DND-41 (cell line): ENCODE measurements at regions not wholly inside any gene's neighbourhood (a gene's known extent, or its start where the extent isn't known, plus 50 kb on each side); places are given as distances from the start of the nearest gene placed in this dataset.

Experiments used
- ATAC-seq: fragments of 200-7000 bp; cut with Tn5 transposase; 3 replicates; pipeline ENCODE4 v1.9.1; 2021; ENCODE audit warnings: low read depth; ENCODE audit not compliant: insufficient read depth
- DNase-seq: peaks from one replicate; pipeline ENCODE4 v3.0.0-alpha.2; 2020
- H2AFZ ChIP-seq: 2 replicates; pipeline ENCODE4 v1.6.0; 2012; ENCODE audit warnings: low read depth, low read length
- H3K27ac ChIP-seq: 2 replicates; pipeline ENCODE4 v1.5.1; 2012; ENCODE audit warnings: low read length, inconsistent platforms
- H3K27me3 ChIP-seq: fragments of 200-600 bp; sonication (generic); 2 replicates; pipeline ENCODE4 v1.6.0; 2012; ENCODE audit warnings: low read length, mild to moderate bottlenecking, inconsistent platforms; ENCODE audit not compliant: insufficient read depth, poor library complexity
- H3K36me3 ChIP-seq: 2 replicates; pipeline ENCODE4 v1.5.1; 2012; ENCODE audit warnings: low read length, inconsistent platforms; ENCODE audit not compliant: insufficient read depth
- H3K4me1 ChIP-seq: 2 replicates; pipeline ENCODE4 v1.5.1; 2012; ENCODE audit warnings: mild to moderate bottlenecking, low read length; ENCODE audit not compliant: insufficient read depth
- H3K4me2 ChIP-seq: 2 replicates; pipeline ENCODE4 v1.6.0; 2012; ENCODE audit warnings: mild to moderate bottlenecking, moderate library complexity, low read length, inconsistent platforms; ENCODE audit not compliant: insufficient read depth
- H3K4me3 ChIP-seq, 2 experiments: fragments of 200-600 bp in 1 of 2; shearing (Covaris generic) in 1 of 2; 2 replicates each; pipeline ENCODE4 v1.5.1; 2012 to 2016; ENCODE audit warnings: inconsistent platforms in 2 of 2, low read length in 2 of 2, mild to moderate bottlenecking in 2 of 2, low read depth in 1 of 2, moderate library complexity in 1 of 2
- H3K79me2 ChIP-seq: 2 replicates; pipeline ENCODE4 v1.6.0; 2012; ENCODE audit warnings: low read length, inconsistent platforms; ENCODE audit not compliant: insufficient read depth
- H3K9ac ChIP-seq: 2 replicates; pipeline ENCODE4 v1.6.0; 2012; ENCODE audit warnings: low read depth, mild to moderate bottlenecking, inconsistent platforms, low read length, moderate library complexity
- H3K9me3 ChIP-seq: 2 replicates; pipeline ENCODE4 v1.5.1; 2012; ENCODE audit warnings: low read length, moderate library complexity, mild to moderate bottlenecking, inconsistent platforms; ENCODE audit not compliant: insufficient read depth, severe bottlenecking
- H4K20me1 ChIP-seq: 2 replicates; pipeline ENCODE4 v1.6.0; 2012; ENCODE audit warnings: low read length; ENCODE audit not compliant: insufficient read depth
- EZH2 ChIP-seq: IDR thresholded peaks from 3 replicates; pipeline ENCODE4 v1.6.1; 2012; ENCODE audit warnings: borderline replicate concordance, low read depth, mild to moderate bottlenecking, moderate library complexity, low read length, inconsistent platforms; ENCODE audit not compliant: severe bottlenecking
- TF ChIP-seq, protein P1 (sequence below): IDR thresholded peaks from 2 replicates; pipeline ENCODE4 v1.5.1; 2012; ENCODE audit warnings: borderline replicate concordance, low read length, moderate library complexity, mild to moderate bottlenecking; ENCODE audit not compliant: poor library complexity, severe bottlenecking; ENCODE audit errors: extremely low read depth

DNA sequence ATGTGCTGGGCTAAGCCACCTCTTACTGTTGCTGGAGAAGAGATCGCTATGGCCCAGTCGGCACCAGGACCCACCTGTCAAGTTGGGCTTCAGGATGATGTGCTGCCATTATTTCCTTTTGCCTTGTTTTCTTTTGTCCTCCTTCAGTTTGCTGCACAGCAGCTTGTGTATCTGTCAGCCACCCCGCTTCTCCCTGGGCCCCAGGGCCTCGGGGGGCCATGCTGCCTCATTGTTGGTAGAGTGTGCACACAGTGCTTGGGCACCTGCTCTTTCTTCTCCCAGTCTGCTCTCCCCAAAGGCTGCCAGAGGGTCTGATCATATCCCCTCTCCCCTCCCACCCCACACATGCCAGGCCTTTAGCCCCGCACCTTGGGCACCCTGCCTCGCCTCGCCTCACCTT lies 185.5 kb upstream of the ATP10A start:
- Histone ChIP-seq H3K4me3 (no peak overlapping the region), H3K4me2 (no peak overlapping the region), H2AFZ (no peak overlapping the region), H3K27me3 (no peaks in the 10 kb centered on the region), H3K79me2 (no peaks in the 10 kb centered on the region), H3K9me3 (no peaks in the 10 kb centered on the region), H3K27ac (no peak overlapping the region), H3K36me3 (no peaks in the 10 kb centered on the region), H3K9ac (no peak overlapping the region), H3K4me1 (no peaks in the 10 kb centered on the region), H4K20me1 (no peaks in the 10 kb centered on the region)
- DNase-seq = no peak
- no peak for TF ChIP-seq EZH2
- TF ChIP-seq, protein P1, sequence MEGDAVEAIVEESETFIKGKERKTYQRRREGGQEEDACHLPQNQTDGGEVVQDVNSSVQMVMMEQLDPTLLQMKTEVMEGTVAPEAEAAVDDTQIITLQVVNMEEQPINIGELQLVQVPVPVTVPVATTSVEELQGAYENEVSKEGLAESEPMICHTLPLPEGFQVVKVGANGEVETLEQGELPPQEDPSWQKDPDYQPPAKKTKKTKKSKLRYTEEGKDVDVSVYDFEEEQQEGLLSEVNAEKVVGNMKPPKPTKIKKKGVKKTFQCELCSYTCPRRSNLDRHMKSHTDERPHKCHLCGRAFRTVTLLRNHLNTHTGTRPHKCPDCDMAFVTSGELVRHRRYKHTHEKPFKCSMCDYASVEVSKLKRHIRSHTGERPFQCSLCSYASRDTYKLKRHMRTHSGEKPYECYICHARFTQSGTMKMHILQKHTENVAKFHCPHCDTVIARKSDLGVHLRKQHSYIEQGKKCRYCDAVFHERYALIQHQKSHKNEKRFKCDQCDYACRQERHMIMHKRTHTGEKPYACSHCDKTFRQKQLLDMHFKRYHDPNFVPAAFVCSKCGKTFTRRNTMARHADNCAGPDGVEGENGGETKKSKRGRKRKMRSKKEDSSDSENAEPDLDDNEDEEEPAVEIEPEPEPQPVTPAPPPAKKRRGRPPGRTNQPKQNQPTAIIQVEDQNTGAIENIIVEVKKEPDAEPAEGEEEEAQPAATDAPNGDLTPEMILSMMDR = no peak
- no peak for ATAC-seq

DNA sequence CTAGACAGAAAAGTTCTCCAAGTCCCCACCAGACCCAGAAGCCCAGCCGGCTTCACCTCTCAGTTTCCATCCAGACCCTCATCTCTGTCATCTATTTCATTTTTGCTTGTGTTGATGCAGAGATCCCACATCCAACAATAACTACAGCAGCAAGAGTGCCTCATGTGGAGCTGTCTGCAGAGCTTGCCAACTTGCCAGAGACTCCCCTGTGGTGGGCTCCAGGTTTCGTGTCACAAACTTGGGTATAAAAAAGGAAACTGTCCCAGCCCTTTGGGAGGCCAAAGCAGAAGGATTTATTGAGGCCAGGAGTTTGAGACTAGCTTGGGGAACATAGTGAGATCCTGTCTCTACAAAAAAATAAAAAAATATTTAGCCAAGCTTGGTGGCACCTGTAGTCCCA lies 182.4 kb upstream of the ATP10A start:
- no peaks in the 10 kb centered on the region for H3K27me3 ChIP-seq
- H3K36me3 ChIP-seq = no peaks in the 10 kb centered on the region
- no peaks in the 10 kb centered on the region for H4K20me1 ChIP-seq
- H3K4me3 ChIP-seq = no peak overlapping the region
- H2AFZ ChIP-seq = no peak overlapping the region
- H3K9ac ChIP-seq = no peak overlapping the region
- ATAC-seq (no peak), DNase-seq (no peak)
- no peaks in the 10 kb centered on the region for H3K79me2 ChIP-seq
- TF ChIP-seq, protein P1 = no peak
- no peak for TF ChIP-seq EZH2
- no peak overlapping the region for H3K4me2 ChIP-seq
- no peak overlapping the region for H3K27ac ChIP-seq
- no peaks in the 10 kb centered on the region for H3K4me1 ChIP-seq
- no peaks in the 10 kb centered on the region for H3K9me3 ChIP-seq

GRCh38 chr15:26043018-26043417 lies 179.9 kb upstream of the ATP10A start:
- Histone ChIP-seq H3K36me3 (no peaks in the 10 kb centered on the region), H4K20me1 (no peaks in the 10 kb centered on the region), H2AFZ (no peak overlapping the region), H3K4me2 (no peak overlapping the region), H3K4me3 (no peak overlapping the region), H3K27ac (no peak overlapping the region), H3K4me1 (no peaks in the 10 kb centered on the region), H3K79me2 (no peaks in the 10 kb centered on the region), H3K9ac (no peak overlapping the region), H3K9me3 (no peaks in the 10 kb centered on the region), H3K27me3 (no peaks in the 10 kb centered on the region)
- no peak for DNase-seq
- TF ChIP-seq, protein P1 = no peak
- no peak for TF ChIP-seq EZH2
- no peak for ATAC-seq

GRCh38 chr15:26038693-26039092 lies 175.6 kb upstream of the ATP10A start:
- ATAC-seq (no peak), DNase-seq (no peak)
- TF ChIP-seq, protein P1 = no peak
- no peak for TF ChIP-seq EZH2
- Histone ChIP-seq H2AFZ (no peak overlapping the region), H3K4me2 (no peak overlapping the region), H3K79me2 (no peaks in the 10 kb centered on the region), H3K9ac (no peak overlapping the region), H3K4me1 (no peaks in the 10 kb centered on the region), H3K27ac (no peak overlapping the region), H3K27me3 (no peaks in the 10 kb centered on the region), H4K20me1 (no peaks in the 10 kb centered on the region), H3K4me3 (no peak overlapping the region), H3K9me3 (no peaks in the 10 kb centered on the region), H3K36me3 (no peaks in the 10 kb centered on the region)
